ENCODE measurements at regions not wholly inside any gene's neighbourhood (a gene's known extent, or its start where the extent isn't known, plus 50 kb on each side); places are given as distances from the start of the nearest gene placed in this dataset.

DNA sequence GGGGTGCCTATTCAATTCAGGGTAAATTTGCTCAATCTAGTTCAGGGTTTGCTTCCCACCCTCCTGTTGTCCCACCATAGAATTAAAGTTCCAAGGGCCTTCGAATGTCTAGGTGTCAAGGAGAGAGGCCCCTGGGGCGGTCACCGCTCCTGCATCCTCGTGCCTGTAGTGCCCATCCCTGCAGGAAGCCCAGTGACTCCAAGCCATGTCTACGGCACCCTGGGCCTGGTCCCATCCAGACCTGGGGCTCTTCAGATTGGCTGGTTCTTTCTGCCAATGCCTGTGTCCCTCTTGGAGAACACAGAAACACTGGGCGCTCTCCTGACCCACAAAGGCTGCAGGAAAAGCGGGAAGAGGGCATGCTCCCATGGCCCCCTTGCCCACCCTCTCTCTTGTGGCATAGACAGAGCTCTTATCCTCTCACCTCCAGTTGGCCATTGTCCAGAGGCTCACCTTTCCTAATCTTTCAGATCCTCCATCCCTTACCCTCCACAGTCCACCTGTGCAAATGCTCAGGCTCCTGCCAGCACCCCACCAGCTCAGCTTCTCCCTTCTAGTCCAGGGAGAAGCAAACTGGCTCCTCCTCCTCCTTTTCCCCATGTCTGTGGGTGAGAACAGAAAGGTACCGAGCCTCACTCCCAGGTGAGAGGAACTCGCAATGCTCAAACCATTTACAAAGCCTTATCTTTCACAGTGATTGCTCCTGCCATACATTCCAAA, 253.0 kb upstream of the IRX2 start:
- no peak for DNase-seq

DNA sequence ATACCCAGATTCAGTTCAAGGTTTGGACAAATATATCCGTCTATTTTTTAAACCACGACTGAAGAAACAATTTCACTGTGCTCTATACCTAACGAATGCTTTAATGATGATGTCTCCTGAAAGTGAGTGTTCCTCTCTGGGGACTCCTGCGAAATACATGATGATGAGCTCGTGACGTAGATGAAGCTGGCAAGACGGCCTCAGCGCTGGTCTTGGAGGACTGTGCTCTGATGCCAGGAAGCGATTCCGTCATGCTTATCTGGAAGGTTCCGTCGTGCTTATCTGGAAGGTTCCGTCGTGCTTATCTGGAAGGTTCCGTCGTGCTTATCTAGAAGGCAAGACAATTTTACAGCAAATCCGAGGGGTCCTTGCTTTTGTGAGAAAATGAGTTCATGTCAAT, 250.8 kb upstream of the IRX2 start:
- no peak for DNase-seq

DNA sequence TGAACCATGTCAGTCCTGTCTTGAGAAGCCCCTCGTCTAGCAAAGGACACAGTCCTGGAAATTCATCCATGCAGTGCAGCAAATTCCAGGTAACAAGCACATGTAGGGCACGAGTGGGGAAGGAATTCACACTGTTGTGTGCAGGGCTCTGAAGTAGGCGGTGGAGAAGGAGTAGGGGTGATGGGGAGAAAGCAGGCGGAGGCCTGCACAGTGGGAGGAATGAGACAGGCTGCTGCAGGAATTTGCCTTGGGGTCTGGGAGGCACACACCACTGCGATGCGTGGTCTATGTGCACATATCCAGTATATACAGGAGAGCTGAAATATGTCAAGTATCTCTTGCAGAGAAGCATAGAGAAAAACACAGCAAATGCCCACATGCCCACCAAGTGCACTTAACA, 249.2 kb upstream of the IRX2 start:
- no peak for DNase-seq

DNA sequence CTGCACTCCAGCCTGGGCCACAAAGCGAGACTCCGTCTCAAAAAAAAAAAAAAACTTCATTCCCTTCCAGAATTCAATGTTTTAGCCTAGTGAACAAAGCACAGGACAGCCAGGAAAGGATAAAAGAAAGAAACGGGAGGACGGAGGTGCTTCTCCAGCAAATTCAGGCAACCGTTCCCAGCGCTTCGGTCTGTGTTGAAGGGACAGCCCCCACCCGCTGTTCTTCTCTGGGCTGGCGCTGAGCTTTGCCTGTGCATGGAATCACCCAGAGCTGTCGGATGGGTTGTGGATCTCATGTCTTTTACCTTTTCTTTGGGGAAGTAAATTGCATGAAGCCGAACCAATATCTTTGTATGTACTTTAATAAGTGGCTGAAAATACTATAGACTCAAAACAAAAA, 248.4 kb upstream of the IRX2 start:
- no peak for DNase-seq

DNA sequence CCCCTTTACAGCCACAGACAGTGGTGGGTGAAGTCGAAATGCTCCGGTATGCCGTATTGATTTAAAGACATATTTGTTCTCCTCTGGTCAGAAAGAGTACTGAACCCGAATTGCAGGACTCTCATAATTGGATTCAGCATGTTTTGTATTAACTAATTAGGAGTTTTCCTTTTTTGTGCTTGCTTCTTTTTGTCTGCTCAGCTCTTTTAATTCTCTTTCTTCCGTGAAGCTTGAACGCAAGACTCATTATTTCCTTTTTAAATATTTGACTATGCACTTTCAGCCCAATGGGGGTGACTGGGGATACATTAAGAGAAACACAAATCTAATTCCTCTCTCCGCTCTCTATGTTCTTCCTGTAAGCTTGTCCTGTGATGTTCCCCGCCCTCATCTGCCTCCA, 246.6 kb upstream of the IRX2 start:
- DNase-seq = no peak

DNA sequence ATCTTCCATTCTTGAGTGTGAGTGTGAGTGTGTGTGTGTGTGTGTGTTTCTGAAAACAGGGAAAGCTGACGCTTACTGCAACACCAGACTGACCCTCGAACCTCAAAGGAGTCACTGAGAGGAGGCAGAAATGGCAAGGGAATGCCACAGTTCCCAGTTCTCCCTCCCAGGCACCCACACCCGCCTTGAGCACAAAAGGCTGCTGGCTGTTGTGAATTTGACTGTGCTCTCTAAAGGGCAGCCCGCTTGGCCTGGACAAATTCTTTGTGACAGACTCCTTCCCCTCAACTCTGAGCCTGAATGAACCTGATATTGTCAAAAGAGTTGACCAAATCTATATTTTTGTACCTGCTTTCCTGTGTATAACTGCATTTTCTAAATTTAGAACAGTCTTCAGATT, 245.7 kb upstream of the IRX2 start:
- no peak for DNase-seq

DNA sequence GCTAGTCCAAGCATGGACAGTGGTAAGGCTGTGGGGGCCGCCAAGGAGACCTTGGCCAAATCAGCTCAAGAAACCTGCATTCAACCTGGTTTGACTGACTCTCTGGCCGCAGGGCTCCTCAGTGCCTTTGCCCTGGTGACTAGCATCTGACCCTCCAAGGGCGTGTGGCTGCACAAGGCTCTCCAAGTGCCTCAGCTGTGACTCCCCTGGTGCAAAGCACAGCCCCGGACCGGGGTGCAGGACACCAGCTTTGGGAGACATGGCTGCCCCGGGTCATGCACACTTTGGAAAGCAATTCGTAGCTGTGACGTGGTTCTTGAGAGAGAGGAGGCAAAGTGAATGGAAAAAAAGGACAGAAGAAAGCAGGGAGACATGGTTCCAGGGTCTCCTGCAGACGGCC, 245.2 kb upstream of the IRX2 start:
- DNase-seq = no peak

DNA sequence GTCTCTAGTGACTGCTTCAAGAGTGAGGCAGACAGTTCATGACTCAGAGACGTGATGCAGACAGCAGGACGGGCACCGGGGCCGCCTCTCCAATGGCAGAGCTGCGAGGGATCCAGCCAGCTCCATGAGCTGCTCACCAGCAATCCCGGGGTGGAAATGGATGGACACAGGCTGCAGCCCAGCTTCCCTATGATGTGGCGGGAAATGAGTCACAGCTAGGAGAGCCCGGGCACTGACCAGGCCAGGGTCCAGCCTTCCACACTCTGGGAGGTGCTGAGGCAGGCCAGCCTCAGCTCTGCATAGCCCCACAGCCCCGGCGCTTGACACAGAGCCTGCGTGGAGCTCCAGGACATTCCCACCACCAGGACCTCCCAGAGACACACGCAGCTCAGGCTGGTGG, 244.8 kb upstream of the IRX2 start:
- no peak for DNase-seq

DNA sequence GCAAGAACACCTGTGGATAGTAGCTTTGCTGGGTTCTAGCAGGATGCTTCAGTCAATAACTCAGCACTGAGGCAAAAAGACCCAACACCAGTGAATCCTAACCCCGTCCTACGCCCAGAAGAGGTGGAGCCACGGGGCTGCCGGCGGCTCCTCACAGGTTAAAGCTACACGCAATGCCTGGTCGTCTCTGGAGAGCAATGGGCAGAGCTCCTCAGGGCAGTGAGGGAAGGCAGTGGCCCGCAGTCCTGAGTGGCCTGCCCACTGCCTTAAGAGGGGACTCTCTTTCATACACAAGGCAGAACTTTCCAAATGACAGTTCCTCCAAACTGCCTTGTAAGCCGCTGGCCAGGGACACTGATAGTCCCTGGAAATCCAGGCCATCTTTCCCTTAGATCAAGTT, 244.2 kb upstream of the IRX2 start:
- DNase-seq = no peak

DNA sequence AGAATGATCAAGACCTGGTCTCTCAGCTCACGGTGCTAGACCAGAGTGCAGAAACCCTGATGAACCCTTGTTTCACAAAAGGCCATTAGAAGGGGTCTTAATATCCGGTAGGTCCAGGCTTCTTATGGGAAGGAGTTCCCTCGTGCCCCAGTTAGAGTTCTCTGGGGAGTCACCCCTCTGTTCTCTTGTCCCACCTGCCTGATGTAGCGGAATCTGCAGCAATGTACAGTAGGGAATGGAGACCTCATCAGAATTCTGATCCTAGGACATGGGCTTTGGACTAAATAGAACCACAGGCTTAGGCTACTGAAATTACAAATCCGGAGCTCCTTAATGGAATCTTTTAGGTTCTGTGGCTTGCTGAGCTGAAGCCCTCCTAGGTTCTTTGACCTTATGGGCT, 243.6 kb upstream of the IRX2 start:
- DNase-seq = no peak

DNA sequence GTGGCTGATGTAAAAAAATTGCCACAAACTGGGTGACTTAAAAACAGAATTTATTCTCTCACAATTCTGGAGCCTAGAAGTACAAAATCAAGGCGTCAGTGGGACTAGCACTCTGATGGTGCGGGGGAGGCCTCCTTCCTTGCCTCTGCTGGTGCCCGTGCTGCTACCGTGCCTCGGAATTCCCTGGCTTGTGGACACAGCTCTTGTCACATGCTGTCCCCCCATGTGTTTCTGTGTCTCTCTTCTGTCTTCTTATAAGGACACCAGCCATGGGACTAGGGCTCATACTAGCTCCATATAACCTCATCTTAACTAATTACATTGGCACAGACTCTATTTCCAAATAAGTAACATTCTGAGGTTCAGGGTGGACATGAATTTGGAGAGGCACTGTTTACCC, 242.3 kb upstream of the IRX2 start:
- DNase-seq = no peak

DNA sequence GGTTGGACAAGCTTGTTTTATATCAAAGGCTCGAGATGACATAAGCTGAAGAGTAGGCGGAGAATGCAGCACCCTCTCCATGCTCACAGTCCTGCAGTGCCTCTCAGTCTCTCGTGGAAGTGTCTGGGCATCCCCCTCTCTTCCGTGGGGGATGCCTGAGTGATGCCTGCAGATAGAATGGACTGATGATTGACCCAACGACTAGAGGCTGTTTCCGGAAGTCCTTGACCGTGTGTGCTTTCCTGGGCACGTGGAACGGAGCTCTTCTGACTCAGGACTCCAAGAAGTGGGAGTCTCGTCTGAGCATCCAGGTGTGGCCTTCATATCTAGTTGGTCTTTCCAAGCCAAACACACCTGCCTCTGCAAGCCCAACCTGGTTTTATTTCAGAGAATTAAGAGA, 241.8 kb upstream of the IRX2 start:
- DNase-seq = no peak

DNA sequence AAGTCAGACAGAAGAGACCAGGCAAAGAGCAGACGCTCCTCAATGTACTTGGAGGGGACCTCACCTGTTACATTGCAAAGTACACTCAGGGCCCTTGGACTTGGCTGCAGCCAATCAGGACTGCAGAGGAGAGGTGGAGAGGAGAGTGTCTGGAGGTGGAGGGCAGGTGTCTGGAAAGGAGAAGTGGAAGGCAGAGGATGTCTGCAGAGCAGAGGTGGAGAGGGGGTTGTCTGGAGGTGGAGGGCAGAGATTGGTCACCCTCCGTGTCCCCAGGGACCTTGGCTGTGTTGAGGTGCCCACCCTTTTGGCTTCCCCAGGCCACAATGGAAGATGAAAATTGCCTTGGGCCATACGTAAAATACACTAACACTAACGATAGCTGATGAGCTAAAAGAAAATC, 241.3 kb upstream of the IRX2 start:
- no peak for DNase-seq

DNA sequence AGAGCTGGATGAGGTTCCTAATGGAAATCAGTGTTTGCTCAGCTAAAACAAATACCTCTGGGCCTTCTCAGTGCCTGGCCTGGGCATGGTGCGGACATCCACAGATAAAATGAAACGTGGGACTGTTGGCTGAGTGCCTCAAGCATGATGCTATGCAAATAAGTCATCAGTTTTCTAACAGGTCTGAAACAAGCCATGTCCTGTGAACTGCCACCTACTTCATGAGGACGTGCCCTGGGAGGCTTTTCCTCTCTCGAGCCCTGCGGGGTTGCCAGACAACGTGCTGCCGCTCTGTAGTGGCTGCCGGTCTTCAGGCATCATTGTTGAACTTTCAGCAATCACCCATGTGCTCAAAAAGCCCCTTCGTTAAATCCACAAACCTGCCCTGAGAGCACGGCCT, 240.4 kb upstream of the IRX2 start:
- no peak for DNase-seq

DNA sequence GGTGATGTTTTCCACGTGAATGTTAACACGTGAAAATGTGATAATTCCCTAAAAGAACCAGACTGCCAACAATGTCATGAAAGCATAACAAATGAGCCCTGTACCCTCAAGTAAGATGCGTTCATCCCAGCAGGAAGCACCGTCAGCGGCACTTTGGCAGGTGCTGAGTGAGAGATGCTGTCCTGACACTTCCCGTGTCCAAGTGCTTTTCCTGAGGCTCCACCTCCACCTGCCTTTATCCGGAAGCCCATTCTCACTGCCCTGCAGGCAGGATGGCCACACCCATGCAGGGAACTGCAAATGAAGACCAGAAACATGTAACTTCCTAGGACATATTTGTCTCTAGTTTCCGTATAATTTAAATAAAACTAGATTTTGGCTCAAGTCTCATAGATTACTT, 238.0 kb upstream of the IRX2 start:
- DNase-seq = no peak

DNA sequence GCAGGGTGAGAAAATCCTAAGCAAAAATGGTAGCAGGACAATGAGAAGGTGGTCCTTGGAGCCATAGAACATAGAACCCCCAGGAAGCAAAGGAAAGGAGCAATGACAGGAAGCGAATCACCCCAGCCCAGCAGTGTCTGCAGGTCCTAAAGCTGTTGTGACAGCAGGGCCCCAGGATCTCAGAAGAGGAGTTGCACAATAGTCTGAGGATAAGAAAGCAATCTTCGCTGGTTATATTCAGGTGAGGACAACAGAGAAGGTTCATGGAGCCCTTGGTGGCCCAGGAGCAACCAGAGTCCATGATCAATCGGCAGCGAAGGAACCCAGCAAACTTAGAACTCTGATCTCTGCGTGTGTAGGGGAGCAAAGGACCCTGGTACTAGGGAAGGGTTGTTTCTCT, 234.8 kb upstream of the IRX2 start:
- DNase-seq = no peak

DNA sequence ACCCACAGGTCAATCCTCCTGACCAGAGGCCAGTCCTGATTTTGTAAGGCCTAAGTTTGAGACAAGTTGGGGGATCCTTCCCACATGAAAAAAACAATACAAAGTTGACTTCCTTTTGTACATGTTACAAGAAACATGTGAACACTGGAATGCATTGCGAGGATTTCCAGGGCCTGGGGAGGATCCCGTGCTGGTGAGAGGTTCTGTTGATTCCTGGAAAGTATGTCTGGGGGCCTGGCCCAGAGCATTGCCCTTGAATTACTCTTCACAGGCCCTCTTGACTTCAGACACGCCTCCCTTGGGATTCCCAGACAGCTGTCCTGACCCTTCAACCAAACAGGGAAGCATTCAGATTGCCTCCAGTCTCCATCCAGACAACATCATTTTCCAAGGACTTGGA, 234.2 kb upstream of the IRX2 start:
- DNase-seq = no peak

DNA sequence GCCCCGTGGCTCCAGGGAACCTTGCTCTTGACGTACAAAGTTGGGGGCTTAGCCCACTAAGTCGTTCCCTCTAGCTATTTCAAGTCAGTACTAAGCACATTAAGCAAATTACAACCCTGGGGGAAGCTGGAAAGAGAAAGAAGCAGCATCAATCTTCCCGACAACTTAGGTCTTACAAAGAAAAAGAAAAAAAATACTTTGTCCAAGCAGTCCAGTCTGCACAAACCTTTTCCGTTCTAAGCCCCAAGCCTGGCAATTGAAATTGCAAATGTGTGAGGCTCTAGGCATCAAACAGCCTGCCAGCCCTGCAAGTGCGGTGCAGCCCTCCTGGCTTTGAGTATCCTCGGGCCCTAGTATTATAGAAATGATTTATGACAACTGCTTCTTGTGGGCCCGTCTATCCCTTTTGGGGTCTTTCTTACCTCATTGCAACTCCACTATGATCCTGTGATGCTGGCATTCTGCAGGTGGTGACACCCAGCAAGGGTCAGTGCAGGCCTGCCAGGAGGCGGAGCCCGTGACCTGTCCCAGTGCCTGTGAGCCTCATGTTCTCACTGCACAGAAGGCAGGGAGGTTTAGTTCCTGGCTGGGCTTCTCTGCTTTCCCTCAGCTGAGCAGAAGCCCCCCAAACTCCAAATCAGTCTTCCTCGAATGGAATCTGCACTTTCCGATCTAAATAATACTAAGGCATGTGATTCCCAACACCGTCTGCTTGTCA, 232.3 kb upstream of the IRX2 start:
- no peak for DNase-seq

DNA sequence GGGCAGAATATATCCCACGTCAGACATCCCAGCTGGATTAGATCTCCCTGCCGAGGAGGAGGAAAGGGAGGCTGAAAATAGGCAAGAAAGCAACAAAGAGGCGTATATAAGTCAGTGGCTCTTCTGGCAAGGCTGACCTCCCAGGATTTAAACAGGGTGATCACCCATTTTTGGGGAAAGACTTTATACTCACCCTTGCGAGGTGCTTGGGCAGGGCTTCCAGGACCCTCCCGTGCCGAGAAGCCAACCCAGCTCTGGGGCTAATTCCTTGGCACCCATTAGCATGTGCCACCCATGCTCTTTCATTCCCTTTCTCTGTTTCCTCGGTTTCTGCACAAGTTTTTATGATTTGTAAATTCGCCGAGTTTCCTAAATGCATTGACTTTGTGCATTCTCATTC, 230.2 kb upstream of the IRX2 start:
- no peak for DNase-seq

DNA sequence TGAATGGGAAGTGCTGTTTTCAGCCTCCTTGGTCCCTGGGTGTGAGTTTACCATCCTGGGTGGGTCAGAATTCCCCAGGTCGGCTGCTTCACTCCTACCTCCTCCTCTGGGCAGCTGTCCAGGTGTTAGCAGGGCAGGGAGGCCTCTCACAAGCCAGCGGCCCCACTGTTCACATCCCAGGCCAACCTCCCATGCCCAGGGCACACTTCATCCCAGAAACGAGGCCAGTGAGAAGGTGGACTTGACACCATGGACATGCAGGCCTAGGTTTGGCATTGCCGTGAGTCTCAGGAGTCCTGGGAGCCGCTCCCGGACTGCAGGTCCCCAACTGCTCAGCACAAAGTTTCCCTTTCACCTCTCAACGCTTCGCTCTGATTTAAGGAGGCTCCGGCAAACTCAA, 229.6 kb upstream of the IRX2 start:
- DNase-seq = no peak

DNA sequence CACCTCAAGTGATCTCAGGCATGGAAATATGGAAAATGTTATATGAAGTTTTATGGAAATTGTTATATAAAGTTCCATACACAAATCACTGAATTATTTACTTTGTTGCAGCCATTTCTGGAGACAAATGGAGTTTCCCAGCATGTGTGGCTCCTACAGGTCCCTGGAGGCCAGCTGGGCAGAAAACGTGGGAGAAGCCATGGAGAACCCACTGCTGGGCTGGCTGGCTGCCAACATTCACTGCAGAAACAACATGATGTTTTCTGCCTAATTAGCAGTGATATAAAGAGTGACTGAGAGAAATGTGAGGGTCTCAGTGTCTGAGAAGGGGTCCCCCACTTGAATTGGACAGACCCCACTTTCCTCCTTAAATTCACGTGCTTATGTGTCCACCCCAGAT, 208.8 kb upstream of the IRX2 start:
- no peak for DNase-seq

DNA sequence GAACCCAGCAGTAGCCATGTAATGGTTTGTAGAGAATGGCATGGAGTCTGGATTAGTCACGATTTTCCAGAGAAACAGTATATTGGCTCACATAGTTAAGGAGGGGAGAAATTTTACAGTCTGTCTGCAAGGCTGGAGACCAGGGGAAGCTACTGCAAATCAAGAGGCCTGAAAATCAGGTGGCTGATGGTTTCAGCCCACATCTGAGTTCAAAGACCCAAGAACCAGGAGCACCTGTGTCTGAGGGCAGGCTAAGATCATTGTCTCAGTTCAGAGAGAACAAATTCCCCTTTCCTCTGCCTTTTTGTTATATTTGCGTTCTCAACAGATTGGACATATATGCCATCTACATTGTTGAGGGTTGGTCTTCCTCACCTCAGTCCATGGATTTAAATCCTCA, 207.5 kb upstream of the IRX2 start:
- no peak for DNase-seq

DNA sequence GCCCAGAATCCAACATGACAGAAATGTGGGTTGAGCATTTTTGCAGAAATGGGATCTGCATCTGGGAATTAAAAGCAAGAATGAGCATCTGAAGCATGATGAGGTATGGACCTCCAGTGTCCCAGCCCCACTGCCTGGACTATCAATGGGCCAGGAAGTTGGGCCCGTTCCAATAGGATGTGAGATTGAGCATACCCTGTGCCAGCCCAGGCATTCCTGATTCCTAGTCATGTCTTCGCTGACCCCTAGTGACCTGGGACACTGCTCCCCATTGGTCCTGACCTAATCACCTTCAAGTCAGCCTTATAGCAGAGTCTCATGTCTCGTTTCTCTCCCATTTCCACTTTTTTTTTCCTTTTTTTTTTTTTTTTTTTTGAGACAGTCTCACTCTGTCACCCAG, 197.4 kb upstream of the IRX2 start:
- no peak for DNase-seq

DNA sequence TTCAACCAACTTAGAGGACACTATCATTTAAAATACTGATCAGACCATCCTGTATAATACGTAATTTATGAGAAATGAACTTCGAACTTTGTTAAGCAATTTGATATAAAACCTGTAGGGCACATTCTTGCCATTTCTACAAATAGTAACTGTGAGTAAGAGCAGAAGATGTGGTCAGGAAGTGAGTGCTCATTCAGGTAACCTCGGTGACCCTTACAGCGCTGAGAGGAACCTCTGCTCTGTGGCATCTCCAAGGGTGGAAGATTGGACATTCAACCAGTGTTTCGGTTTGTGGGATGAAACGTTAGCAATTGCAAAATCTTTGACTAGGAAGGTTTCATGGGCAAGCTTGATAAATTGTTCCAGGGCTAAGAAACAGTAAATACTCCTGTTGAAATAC, 194.8 kb upstream of the IRX2 start:
- DNase-seq = no peak

DNA sequence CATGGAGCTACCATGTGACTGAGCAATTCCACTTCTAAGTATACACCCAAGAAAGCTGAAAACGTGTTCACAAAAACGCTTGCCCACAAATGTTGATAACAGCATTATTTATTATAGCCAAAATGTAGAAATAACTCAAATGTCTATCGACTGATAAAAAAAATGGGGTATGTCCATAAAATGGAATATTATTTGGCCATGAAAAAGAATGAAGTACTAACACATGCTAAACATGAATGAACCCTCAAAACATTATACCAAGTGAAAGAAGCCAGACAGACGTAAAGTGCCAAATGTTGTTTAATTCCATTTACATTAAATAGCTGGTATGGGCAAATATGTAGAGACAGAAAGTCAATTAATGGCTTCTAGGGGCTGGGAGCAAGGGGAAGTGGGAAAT, 184.9 kb upstream of the IRX2 start:
- no peak for DNase-seq
